Jurkat, Clone E6-1 (cell line): ENCODE measurements at regions not wholly inside any gene's neighbourhood (a gene's known extent, or its start where the extent isn't known, plus 50 kb on each side); places are given as distances from the start of the nearest gene placed in this dataset.
A peak's percentile ranks its signal among the peaks of the same experiment; 100 is the strongest.

Source experiments
- DNase-seq: peaks from one replicate; pipeline ENCODE4 v3.0.0-alpha.2; 2011; ENCODE audit warnings: low read depth, low spot score
- H3K4me3 ChIP-seq: 2 replicates; pipeline ENCODE4 v1.5.1; 2011; ENCODE audit warnings: mild to moderate bottlenecking, low read length, control low read depth, moderate library complexity

DNA sequence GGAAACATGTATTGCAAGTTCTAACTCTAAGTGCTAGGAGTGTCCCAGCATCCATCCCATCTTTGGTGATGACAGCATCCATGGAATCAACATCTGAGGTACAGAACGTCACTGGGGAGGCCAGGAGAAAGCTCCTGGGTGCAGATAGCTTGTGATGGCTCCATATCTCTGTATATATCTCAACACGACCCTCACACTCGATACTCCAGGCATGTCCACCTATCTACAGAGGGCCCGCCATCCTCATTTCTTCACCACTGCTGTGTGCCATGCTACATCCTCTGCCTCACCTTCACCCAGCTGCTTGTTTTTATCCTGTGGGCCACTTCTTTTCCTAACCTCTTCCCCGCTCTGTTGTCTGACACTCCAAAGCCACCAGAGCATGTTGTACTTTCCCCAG lies 100.4 kb upstream of the SERP2 start:
- H3K4me3 ChIP-seq, result no peak overlapping the region
- no peak for DNase-seq

DNA sequence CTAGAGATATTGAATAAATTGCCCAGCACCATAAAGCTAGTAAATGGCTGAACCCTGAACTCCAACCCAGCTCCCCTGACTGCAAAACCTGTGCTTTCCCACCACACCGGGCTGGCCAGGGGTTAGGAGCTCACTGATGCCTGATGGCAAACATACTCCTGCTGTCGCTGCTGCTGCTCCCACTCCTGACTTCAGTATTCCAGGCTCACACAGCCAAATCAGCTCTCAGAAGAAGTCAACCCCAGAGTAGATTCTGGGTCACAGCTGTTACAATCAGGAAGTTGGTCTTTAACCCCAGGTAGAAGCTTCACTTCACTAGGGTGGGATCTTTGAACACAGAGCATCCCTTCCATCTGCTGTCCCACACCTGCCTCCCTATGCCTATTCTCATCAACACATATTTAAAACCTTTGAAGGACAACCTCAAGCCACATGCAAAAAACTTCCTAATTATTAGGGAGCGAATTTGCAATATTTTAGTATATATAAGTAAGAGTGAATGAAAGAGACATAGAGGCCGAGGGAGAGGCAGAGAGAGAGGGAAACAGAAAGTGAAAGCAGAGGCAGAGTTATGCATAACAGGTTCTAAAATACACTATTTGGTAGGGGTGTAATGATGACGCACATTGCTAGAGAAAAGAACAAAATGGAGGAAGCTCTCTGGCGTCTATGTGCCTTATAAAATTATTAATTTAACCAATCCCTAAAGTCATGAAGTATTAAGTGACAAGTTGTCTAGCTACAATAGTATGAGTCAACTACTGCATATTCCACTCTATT lies 99.4 kb upstream of the SERP2 start:
- H3K4me3 ChIP-seq, result peak overlapping the region; percentile 47

DNA sequence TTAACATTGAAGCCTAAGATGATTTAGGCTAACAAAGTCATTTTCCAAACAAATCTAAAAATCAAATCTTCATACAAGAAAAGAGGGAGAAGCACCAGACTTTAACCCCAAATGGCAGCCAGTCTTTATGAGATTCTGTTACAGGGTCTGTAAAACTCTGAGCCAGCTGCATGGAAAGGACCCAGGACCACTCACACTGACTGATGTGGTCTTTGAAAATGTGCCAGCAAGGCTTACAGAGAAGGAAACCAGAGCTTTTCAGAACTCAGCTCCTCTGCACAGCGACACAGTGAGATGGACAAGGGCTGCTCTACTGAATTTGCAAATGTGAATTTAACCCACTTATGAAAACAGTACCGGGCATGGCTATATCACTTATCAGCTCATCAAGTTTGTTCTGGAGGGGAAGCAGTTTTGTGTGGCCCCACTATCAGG lies 98.8 kb upstream of the SERP2 start:
- DNase-seq, result peak; percentile 81
- peak overlapping the region; percentile 47 for H3K4me3 ChIP-seq

More for the DNA sequence above, 99.4 kb upstream of the SERP2 start:
- peak; percentile 80 for DNase-seq

DNA sequence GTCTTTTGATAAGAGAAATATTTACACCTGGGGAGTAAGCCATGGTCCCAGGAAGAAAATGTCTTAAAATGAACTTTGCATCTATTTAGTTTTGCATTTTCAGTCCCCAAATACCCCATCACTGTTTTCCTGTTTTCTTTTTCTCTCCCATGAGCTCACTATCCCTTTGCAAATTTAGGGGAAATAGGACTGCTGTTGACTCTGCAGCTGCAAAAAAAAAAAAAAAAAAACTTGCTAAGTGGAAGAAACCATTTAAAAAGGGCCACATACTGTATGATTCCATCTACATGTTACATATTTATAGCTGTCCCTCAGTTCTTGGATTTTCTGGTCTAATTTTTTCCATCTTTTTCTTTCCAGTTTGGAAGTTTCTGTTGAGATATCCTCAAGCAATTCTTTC lies 98.2 kb upstream of the SERP2 start:
- H3K4me3 ChIP-seq, result peak overlapping the region; percentile 47; the same call in 1 of the 2 replicates
- DNase-seq, result no peak

DNA sequence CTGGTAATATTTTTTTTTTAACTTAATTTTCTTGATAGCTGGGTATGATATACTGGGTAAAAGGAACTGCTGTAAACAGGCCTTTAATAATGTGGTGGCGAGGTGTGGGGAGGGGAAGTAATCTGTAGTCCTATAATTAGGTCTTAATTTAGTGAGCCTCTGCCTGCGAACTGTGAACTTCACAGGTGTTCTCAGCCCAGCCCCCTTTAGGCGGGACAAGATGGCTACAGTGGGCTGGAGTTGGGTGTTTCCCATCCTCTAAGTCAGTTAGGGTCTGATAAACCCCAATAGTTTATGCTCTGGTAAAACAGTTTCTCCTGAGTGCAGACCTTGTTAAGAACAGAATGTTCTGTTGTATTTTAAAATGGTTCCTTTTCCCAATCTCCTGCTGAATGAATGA lies 97.6 kb upstream of the SERP2 start:
- H3K4me3 ChIP-seq, result no peak overlapping the region
- DNase-seq, result no peak

DNA sequence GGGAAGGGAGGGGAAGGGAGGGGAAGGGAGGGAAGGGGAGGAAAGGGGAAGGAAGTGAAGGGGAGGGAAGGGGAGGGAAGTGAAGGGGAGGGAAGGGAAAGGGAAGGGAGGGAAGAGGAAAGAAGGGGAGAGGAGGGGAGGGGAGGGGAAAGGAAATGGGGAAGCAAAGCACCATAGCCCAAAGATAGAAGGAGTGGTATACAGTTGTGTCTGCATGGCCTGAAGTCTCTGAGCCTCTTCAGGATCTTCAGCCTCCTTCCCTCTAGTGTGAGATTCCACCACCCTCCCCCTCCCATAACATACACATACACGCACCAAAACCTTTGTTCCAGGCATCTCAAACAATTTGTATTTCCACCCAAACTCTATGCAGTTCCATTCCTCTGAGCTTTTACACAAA lies 96.2 kb upstream of the SERP2 start:
- H3K4me3 ChIP-seq, result no peak overlapping the region
- DNase-seq, result no peak

DNA sequence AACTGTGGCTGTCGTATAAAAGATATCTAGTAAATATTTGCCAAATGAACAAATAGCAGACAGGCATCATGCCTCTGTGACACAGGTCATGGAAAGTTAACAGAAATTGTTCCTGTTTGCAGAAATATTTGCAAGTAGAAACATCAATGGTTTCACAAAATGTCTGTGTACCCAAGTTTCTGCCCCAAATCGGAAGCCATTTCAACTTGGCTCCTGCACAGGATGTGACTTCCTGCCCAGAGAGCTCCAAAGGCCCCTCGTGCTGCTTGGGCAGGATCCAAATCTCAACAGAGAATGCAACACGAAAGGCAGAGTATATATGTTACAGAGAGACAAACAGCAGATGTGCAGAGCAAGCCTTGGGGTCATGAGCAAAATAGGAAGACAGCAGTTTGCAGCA lies 95.5 kb upstream of the SERP2 start:
- H3K4me3 ChIP-seq, result no peak overlapping the region
- DNase-seq, result no peak

DNA sequence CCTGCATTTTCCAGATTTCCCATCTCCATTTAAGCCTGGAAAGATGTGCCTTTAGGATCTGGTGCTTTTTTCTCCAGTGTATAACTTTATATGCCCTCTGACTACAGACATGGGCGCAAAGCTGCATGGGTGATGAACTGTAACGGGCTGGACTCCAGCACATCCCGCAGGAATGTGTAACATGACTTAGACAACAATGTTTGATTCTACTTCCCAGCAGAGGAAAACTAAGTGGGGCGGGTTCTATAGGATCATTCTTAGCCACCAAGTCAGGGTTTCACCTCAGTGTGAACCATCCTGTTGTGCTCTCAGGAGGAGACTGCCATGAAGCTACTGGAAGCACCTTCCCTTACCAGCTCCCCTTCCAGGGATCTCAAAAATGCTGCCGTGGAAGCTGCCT lies 93.2 kb upstream of the SERP2 start:
- no peak for DNase-seq
- no peak overlapping the region for H3K4me3 ChIP-seq

DNA sequence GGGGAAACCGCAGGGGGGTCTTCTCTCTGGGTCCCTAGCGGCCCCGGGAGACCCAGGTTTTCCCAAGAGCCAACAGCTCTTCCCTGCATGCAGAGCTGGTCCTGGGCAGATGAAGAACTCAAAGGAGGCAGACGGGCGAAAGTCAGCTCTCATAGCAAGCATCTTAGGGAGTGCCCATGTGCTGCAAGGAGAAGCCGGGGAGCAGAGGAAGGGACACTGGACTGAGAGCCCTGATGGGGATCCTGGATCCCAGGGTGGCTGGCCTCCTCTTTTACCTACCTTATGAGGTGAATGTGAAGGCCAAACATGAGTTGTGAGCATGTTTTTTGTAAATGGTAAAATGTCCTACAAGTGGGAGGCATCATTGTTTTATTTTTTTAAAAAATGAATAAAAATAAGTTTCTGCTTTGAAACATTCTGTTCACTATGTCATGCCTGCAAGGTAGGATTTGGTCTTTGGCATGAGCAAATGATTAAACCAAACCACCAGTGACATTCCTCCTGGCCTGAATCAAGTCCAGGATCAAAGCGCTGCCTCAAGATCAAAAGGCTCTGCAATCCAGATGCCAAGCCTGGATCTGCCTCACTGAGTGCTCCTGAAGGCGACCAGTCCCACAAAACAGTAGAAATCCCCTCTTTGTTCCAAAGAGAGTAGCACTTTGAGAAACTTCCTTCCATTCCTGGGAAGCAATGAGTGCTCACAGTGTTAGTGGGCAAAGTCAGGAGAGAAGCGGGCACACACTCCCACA lies 92.2 kb upstream of the SERP2 start:
- no peak for DNase-seq

DNA sequence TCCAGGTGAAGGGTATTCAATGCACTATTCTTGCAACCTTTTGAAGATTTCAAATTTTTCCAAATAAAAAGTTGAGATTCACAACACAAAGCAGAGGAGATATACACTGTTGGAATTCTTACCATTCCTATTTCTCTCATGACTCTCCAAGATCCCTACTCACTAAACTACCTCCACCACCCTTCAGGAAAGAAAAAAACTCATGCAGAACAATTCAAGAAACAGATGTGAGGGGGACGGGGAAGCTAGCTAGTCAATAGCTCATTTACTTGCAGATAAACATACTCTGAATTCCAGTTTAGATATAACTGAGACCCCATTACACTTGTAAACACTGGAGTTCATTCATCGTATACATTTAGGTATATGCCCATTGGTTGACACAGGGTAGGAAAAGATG lies 90.0 kb upstream of the SERP2 start:
- no peak for DNase-seq
- no peak overlapping the region for H3K4me3 ChIP-seq

More for the DNA sequence above, 92.2 kb upstream of the SERP2 start:
- H3K4me3 ChIP-seq, result no peak overlapping the region

DNA sequence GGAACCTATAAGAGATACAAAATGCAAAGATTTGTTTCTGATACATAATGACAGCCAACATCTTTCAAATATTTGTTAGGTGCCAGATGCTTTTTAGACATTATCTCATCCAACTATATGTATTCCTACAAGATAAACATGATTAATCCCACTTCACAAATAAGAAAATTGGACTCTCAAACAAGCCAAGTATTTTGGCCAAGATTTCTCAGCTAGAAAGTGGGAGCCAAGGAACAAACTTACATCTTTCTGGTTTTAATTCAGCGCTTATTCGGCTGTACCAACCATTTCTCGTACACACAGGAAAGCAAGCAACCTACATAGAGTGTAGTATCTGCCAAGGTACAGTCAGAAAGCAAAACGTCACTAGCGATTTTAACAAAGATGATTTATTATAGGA lies 85.7 kb upstream of the SERP2 start:
- H3K4me3 ChIP-seq, result no peak overlapping the region
- no peak for DNase-seq

DNA sequence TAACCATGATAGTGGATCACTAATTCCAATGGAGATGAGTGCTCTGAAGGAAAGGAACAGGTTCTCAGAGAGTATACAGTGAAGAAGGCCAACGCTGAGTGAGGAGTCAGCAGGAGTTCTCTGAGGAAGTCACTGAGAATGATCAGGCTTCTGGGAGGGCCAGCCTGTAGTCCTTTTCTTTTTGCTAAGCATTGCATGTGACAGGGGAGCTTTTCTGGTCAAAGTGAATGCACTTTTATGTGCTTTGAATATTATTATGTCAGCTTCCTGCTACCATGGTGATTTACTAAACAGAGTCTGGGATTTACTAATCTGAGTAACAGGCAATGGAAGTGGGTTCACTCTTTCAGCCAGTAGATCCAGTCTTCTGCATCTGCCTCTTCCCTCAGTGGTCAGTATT lies 81.1 kb upstream of the SERP2 start:
- H3K4me3 ChIP-seq, result no peak overlapping the region
- no peak for DNase-seq

DNA sequence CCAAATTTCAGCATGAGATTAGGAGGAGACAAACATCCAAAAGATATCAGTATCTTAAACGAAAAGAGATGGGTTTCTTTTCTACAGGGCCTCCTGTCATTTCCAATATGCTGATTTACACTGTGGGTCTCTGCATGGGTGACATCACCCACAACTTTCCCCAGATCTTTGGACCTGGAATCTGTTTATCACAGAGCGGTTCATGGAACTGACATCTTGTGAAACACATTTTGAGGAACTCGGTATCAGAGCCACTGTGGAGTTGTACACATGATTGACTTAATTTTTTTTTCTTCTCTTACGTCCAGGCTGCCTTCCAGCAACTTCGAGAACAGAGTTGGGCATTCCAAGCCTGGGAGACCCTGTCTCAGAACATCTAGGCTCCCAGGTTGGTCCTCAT lies 80.2 kb upstream of the SERP2 start:
- no peak for DNase-seq
- H3K4me3 ChIP-seq, result no peak overlapping the region

DNA sequence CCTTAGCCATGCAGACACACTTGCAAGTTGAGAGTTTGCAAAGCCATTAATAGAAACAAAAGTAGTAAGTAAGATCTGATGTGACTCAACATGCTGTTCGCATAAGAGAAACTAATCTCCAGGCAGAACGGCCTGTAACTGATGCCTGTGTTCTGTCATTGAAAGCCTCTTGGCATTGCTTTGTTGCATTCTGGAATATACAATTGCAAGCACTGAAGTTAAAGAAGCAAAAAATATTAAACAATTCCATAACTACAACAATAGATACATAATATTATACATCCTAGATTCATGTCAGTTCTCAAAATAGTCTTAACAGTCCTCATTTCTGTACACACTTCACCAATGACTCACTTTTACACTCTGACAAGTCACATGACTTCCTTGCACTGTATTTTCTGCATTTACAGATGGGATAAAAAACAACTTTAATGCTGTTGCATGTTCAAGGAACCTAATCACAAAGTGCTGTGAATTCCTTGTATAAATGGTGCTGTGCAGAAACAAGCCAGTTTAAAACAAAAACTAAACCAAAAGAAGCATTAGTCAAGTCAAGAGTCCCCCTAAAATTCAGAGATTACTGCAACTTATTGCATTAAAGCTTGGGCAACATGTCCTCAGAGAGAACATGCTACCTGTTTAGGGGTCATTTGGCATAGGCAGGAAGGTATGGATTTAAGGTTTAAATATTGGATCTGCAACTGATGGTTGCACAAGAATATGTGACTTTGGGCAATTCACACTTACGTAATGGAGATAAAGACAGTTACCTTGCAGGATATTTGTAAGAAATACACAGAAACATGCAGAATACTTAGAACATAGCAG lies 79.5 kb upstream of the SERP2 start:
- no peak for DNase-seq
- H3K4me3 ChIP-seq, result no peak overlapping the region

DNA sequence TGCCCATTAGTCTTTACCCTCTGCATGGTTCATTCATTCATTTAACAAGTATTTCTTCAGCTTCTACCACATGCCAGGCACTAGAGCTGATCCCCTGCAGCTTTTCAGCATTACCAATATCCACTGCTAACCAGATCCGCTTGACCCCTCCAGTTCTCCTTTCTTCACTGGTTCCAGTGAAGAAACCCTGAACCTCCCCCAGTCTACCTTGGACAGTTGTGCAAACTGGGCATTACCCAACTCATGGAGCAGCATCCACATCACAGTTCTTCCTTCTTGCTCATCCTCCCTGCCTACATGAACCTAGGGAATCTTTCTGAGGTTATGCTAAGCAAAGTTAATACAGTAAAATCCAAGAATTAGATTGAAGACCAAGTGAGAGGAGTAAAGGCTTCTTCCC lies 78.7 kb upstream of the SERP2 start:
- no peak overlapping the region for H3K4me3 ChIP-seq
- no peak for DNase-seq

DNA sequence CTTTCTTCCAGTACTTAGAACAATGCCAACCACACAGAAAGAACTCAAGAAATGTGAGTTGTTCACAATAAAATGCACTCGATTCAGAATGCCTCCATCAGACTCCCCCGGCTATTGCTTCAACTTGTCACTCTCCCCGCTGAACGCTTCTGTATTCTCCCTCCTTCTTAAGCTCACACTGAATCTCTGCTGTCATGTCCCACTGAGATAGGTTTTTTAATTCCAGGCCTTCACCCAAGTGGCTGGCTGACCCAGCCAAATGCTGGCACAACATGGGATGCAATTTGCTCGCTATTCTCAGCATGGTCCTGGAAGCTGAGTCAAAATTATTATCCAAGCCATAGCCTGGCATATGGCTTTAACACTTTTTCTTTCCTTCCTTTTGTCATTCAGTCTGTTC lies 76.8 kb upstream of the SERP2 start:
- no peak overlapping the region for H3K4me3 ChIP-seq
- DNase-seq, result no peak

DNA sequence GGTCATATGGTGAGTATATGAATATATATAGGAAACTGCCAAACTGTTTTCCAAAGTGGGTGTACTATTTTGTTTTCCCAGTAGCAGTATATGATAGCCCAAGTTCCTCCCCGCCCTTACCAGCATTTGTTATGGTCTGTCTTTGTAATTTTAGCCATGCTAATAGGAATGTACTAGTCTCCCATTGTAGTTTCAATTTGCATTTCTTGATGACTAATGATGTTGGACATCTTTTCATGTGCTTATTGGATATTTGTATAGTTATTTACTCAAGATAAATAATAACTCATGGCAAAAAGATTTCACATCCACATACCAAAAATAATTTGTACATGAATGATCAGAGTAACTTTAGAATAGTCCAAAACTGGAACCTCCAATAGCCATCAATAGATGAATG lies 75.3 kb upstream of the SERP2 start:
- H3K4me3 ChIP-seq, result no peak overlapping the region
- no peak for DNase-seq

DNA sequence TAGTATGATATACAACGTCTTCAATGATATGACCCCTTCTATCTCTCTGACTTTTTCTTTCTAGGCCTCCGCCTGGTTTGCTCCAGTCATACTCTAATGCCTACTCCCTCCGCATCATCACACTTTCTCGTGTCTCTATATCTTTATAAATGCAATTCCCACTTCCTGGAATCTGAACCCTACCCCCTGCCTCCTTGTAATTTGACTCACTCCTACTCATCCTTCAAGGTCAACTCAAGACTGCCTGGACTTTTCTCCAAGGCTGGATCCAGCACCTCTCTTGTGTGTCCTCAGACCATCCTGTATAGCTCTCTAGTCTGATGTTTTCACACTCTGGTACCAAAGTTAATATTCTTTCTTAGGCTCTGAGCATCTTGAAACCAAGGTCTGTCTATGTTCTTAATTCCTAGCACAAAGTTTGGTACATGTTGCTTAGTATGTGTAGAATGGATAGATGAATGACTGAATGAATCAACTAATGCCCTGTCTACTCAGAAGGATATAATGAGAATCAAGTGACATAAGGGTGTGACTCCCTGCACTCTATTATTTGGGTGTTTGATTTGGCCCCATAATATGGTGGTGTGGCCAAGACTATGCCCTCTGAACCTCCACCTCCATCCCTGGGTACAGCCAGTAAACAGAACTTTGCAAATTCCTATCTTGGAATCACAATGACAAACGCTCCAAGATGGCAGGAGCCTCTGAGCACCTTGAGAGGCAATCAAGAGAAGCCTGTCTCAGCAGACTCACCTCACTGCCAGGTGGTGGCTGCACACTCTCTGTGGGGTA lies 74.3 kb upstream of the SERP2 start:
- no peak for DNase-seq
- H3K4me3 ChIP-seq, result no peak overlapping the region
